KMS-11 (cell line): ENCODE measurements at regions not wholly inside any gene's neighbourhood (a gene's known extent, or its start where the extent isn't known, plus 50 kb on each side); places are given as distances from the start of the nearest gene placed in this dataset.

Source experiments
- H2AFZ ChIP-seq: fragments of 200-600 bp; sonication (generic); 2 replicates; pipeline ENCODE4 v1.6.1; 2016; ENCODE audit warnings: antibody characterized with exemption, mixed run types, low read depth
- H3K27ac ChIP-seq: fragments of 200-600 bp; sonication (generic); 2 replicates; pipeline ENCODE4 v1.6.1; 2016; ENCODE audit warnings: mild to moderate bottlenecking, mixed run types
- H3K27me3 ChIP-seq: fragments of 200-600 bp; sonication (generic); 2 replicates; pipeline ENCODE4 v1.6.1; 2017; ENCODE audit warnings: mild to moderate bottlenecking, low read depth, mixed run types, moderate library complexity; ENCODE audit not compliant: insufficient read depth
- H3K36me3 ChIP-seq: fragments of 200-600 bp; sonication (generic); 2 replicates; pipeline ENCODE4 v1.6.1; 2017; ENCODE audit warnings: mild to moderate bottlenecking, mixed run types; ENCODE audit not compliant: insufficient read depth
- H3K4me1 ChIP-seq: fragments of 200-600 bp; sonication (generic); 2 replicates; pipeline ENCODE4 v1.6.1; 2016; ENCODE audit warnings: mild to moderate bottlenecking, low read depth, mixed run types; ENCODE audit not compliant: poor library complexity, severe bottlenecking
- H3K4me2 ChIP-seq: fragments of 200-600 bp; sonication (generic); 2 replicates; pipeline ENCODE4 v1.7.0; 2016; ENCODE audit warnings: mild to moderate bottlenecking, mixed run types
- H3K4me3 ChIP-seq: fragments of 200-600 bp; sonication (generic); IDR thresholded peaks from 2 replicates; pipeline ENCODE4 v1.6.1; 2017; ENCODE audit warnings: low read depth, low read length, mixed read lengths; ENCODE audit not compliant: insufficient read depth
- H3K79me2 ChIP-seq: fragments of 200-600 bp; sonication (generic); 2 replicates; pipeline ENCODE4 v1.6.1; 2016; ENCODE audit warnings: low read depth, mixed run types; ENCODE audit not compliant: insufficient read depth
- H3K9ac ChIP-seq: fragments of 200-600 bp; sonication (generic); 2 replicates; pipeline ENCODE4 v1.6.1; 2016; ENCODE audit warnings: mild to moderate bottlenecking, mixed run types
- H4K20me1 ChIP-seq: fragments of 200-600 bp; sonication (generic); 2 replicates; pipeline ENCODE4 v1.6.1; 2016; ENCODE audit warnings: mild to moderate bottlenecking, mixed run types; ENCODE audit not compliant: insufficient read depth
- CTCF ChIP-seq: fragments of 200-600 bp; sonication (generic); conservative IDR thresholded peaks from 2 replicates; pipeline ENCODE4 v1.6.1; 2017; ENCODE audit warnings: low read depth, mild to moderate bottlenecking, antibody characterized with exemption, low read length, moderate library complexity, mixed read lengths

GRCh38 chr6:113755449-113756289 is 101.5 kb upstream of the MARCKS start:
- no peak for TF ChIP-seq CTCF
- no peak overlapping the region for H3K9ac ChIP-seq
- peak overlapping the region; percentile 51 for H3K4me2 ChIP-seq
- H3K27me3 ChIP-seq: no peaks in the 10 kb centered on the region
- H2AFZ ChIP-seq: peak overlapping the region; percentile 34; the same call in 1 of the 2 replicates
- H3K27ac ChIP-seq: no peak overlapping the region
- no peak overlapping the region for H3K4me3 ChIP-seq
- H3K4me1 ChIP-seq: peaks cover 15% of the 10 kb centered on the region
- H3K36me3 ChIP-seq: no peaks in the 10 kb centered on the region
- no peaks in the 10 kb centered on the region for H3K79me2 ChIP-seq
- H4K20me1 ChIP-seq: no peaks in the 10 kb centered on the region

GRCh38 chr6:113756290-113756665 is 100.9 kb upstream of the MARCKS start:
- no peaks in the 10 kb centered on the region for H3K79me2 ChIP-seq
- no peaks in the 10 kb centered on the region for H3K27me3 ChIP-seq
- peaks cover 15% of the 10 kb centered on the region for H3K4me1 ChIP-seq
- no peaks in the 10 kb centered on the region for H3K36me3 ChIP-seq
- no peak overlapping the region for H3K9ac ChIP-seq
- H3K4me3 ChIP-seq: no peak overlapping the region
- no peak overlapping the region for H2AFZ ChIP-seq
- H4K20me1 ChIP-seq: no peaks in the 10 kb centered on the region
- TF ChIP-seq CTCF: no peak
- no peak overlapping the region for H3K27ac ChIP-seq
- H3K4me2 ChIP-seq: peak overlapping the region; percentile 51; the same call in 1 of the 2 replicates

- no peak overlapping the region for H3K4me2 ChIP-seq
- H3K27me3 ChIP-seq: no peaks in the 10 kb centered on the region
- TF ChIP-seq CTCF: no peak
- no peaks in the 10 kb centered on the region for H3K36me3 ChIP-seq
- no peaks in the 10 kb centered on the region for H4K20me1 ChIP-seq
- H3K4me1 ChIP-seq: peaks cover 15% of the 10 kb centered on the region
- no peak overlapping the region for H2AFZ ChIP-seq
- H3K27ac ChIP-seq: no peak overlapping the region
- no peak overlapping the region for H3K9ac ChIP-seq
- no peak overlapping the region for H3K4me3 ChIP-seq
- no peaks in the 10 kb centered on the region for H3K79me2 ChIP-seq
These were observed 98.9 kb upstream of the MARCKS start for GRCh38 chr6:113758214-113758613.

GRCh38 chr6:113758826-113759574 is 98.1 kb upstream of the MARCKS start:
- TF ChIP-seq CTCF: no peak
- Histone ChIP-seq H3K79me2 (no peaks in the 10 kb centered on the region), H3K27me3 (no peaks in the 10 kb centered on the region), H3K36me3 (no peaks in the 10 kb centered on the region), H3K27ac (no peak overlapping the region), H3K9ac (no peak overlapping the region), H4K20me1 (no peaks in the 10 kb centered on the region), H2AFZ (no peak overlapping the region), H3K4me2 (no peak overlapping the region), H3K4me1 (peaks cover 15% of the 10 kb centered on the region), H3K4me3 (no peak overlapping the region)
